ENCODE measurements at regions not wholly inside any gene's neighbourhood (a gene's known extent, or its start where the extent isn't known, plus 50 kb on each side); places are given as distances from the start of the nearest gene placed in this dataset.

GRCh38 chr18:30343090-30343489 is 699.5 kb downstream of the DSC3 start:
- POLR2A ChIA-PET: no interaction called here
- H3K36me3 ChIP-seq (ENCODE audit: control insufficient read depth in 2 of 2, insufficient read depth in 2 of 2, low read length in 1 of 2): no peaks in the 10 kb centered on the region
- ATAC-seq (no peak), DNase-seq (ENCODE audit: low read depth, low spot score) (no peak), FAIRE-seq (no peak)
- RAD21 ChIA-PET (ENCODE audit: unreplicated experiment): no interaction called here
- H3K79me2 ChIP-seq (ENCODE audit: control insufficient read depth, insufficient read depth, low read length): no peaks in the 10 kb centered on the region
- H2AFZ ChIP-seq (ENCODE audit: control insufficient read depth, low read depth, low read length): no peak overlapping the region
- no peaks in the 10 kb centered on the region for H3K27me3 ChIP-seq (replicated peaks in 1 of 2; ENCODE audit: control insufficient read depth in 2 of 2, insufficient read depth in 2 of 2, low read length in 1 of 2)
- in situ Hi-C loops (cut with MboI): no loop called here
- no peaks in the 10 kb centered on the region for H3K9me3 ChIP-seq (replicated peaks; ENCODE audit: control insufficient read depth, insufficient read depth, low read length)
- H3K27ac ChIP-seq (ENCODE audit: control insufficient read depth, insufficient read depth): no peak overlapping the region
- SMC1A ChIA-PET (ENCODE audit: uncharacterized antibody, unreplicated experiment): interaction anchor here (0.8 to 1.0 kb wide), 2 partner anchors 10 to 11 kb away, joined by 3 to 5 read pairs; no protein-coding TSS in a partner anchor
- no TSS peak for BruUV-seq (replicated peaks)
- no peak overlapping the region for H3K4me2 ChIP-seq (ENCODE audit: control insufficient read depth, insufficient read depth)
- WGBS (ENCODE audit: insufficient coverage, insufficient replicate concordance, low lambda C conversion rate, missing lambda C conversion rate): 4% methylated on average over 2 of the region's 2 CpGs
- H4K20me1 ChIP-seq (ENCODE audit: control insufficient read depth, insufficient read depth): no peaks in the 10 kb centered on the region
- no peak overlapping the region for H3K9ac ChIP-seq (ENCODE audit: control insufficient read depth, insufficient read depth, low read length)
- no peak overlapping the region for H3K4me3 ChIP-seq
- CTCF ChIA-PET: interaction anchor here (0.5 to 1.0 kb wide), 2 partner anchors 19 to 387 kb away, joined by 3 read pairs; no protein-coding TSS in a partner anchor
- intact Hi-C loops (cut with micrococcal nuclease; ENCODE audit: unreplicated experiment): no loop called here
- no peaks in the 10 kb centered on the region for H3K4me1 ChIP-seq (ENCODE audit: control insufficient read depth, insufficient read depth, low read length)
- TF ChIP-seq ZNF274 (IDR thresholded peaks at IDR 0.05; ENCODE audit: insufficient read depth, insufficient read length): no peak
- TF ChIP-seq HSF1 (IDR thresholded peaks at IDR 0.05; ENCODE audit: low read depth, low read length): no peak
- no peak for TF ChIP-seq NR2C2 (IDR thresholded peaks at IDR 0.05; ENCODE audit: borderline replicate concordance, control insufficient read depth, insufficient read length, low read depth)
- TF ChIP-seq ETV6 (conservative IDR thresholded peaks at IDR 0.05 in 1 of 2, IDR thresholded peaks at IDR 0.05 in 1 of 2; ENCODE audit: borderline replicate concordance in 1 of 2, low read depth in 1 of 2): no peak
- no peak for TF ChIP-seq NFXL1 (IDR thresholded peaks at IDR 0.05; ENCODE audit: borderline replicate concordance)
- no peak for TF ChIP-seq MYC (IDR thresholded peaks at IDR 0.05; ENCODE audit: insufficient read depth, insufficient read length, insufficient replicate concordance, low read length, severe bottlenecking)
- no peak for TF ChIP-seq ATF3 (IDR thresholded peaks at IDR 0.05; ENCODE audit: borderline replicate concordance, extremely low read depth, low read depth, low read length)
- TF ChIP-seq SRF (IDR thresholded peaks at IDR 0.05; ENCODE audit: low read depth in 2 of 2, low read length in 2 of 2): no peak
- TF ChIP-seq EZH2 (IDR thresholded peaks at IDR 0.05; ENCODE audit: borderline replicate concordance, control insufficient read depth, low read depth, low read length): no peak
- TF ChIP-seq ATF2 (IDR thresholded peaks at IDR 0.05; ENCODE audit: low read length): no peak
- TF ChIP-seq BMI1 (IDR thresholded peaks at IDR 0.05; ENCODE audit: borderline replicate concordance): no peak
- TF ChIP-seq E2F8 (IDR thresholded peaks at IDR 0.05; ENCODE audit: low read depth, partially characterized antibody): no peak
- no peak for TF ChIP-seq MEF2A (IDR thresholded peaks at IDR 0.05; ENCODE audit: insufficient read depth, low read depth, low read length)
- no peak for TF ChIP-seq E4F1 (IDR thresholded peaks at IDR 0.05; ENCODE audit: borderline replicate concordance, partially characterized antibody)
- no peak for TF ChIP-seq KLF5 (IDR thresholded peaks at IDR 0.05; ENCODE audit: partially characterized antibody)
